OCI-LY1 (cell line): ENCODE measurements at regions not wholly inside any gene's neighbourhood (a gene's known extent, or its start where the extent isn't known, plus 50 kb on each side); places are given as distances from the start of the nearest gene placed in this dataset.

Experiments used
- H2AFZ ChIP-seq: fragments of 200-600 bp; sonication (generic), shearing (Covaris generic); 2 replicates; pipeline ENCODE4 v1.6.0; 2014; ENCODE audit warnings: antibody characterized with exemption, mild to moderate bottlenecking, low read length
- H3F3A ChIP-seq: fragments of 200-600 bp; sonication (generic), shearing (Covaris generic); 2 replicates; pipeline ENCODE4 v1.6.0; 2014; ENCODE audit warnings: mild to moderate bottlenecking, antibody characterized with exemption, low read length, moderate library complexity; ENCODE audit not compliant: insufficient read depth
- H3K27ac ChIP-seq: fragments of 200-600 bp; sonication (generic); 2 replicates; pipeline ENCODE4 v1.5.1; 2014; ENCODE audit warnings: low read length, mixed run types, mild to moderate bottlenecking, low read depth; ENCODE audit not compliant: poor library complexity, severe bottlenecking
- H3K27me3 ChIP-seq: fragments of 200-600 bp; sonication (generic); 2 replicates; pipeline ENCODE4 v1.6.0; 2014; ENCODE audit warnings: antibody characterized with exemption, mild to moderate bottlenecking, low read length, moderate library complexity; ENCODE audit not compliant: insufficient read depth
- H3K36me3 ChIP-seq: fragments of 200-600 bp; sonication (generic); 2 replicates; pipeline ENCODE4 v1.6.1; 2014; ENCODE audit warnings: mild to moderate bottlenecking, antibody characterized with exemption, low read length, moderate library complexity, mixed read lengths; ENCODE audit not compliant: insufficient read depth
- H3K4me1 ChIP-seq: fragments of 200-600 bp; sonication (generic); 2 replicates; pipeline ENCODE4 v1.5.1; 2014; ENCODE audit warnings: mild to moderate bottlenecking, low read length, moderate library complexity; ENCODE audit not compliant: insufficient read depth, severe bottlenecking
- H3K4me2 ChIP-seq: fragments of 200-600 bp; sonication (generic), shearing (Covaris generic); 2 replicates; pipeline ENCODE4 v1.6.1; 2014; ENCODE audit warnings: low read length
- H3K4me3 ChIP-seq: fragments of 200-600 bp; sonication (generic); 2 replicates; pipeline ENCODE4 v1.5.1; 2014; ENCODE audit warnings: low read length, low read depth, mild to moderate bottlenecking, mixed read lengths; ENCODE audit not compliant: poor library complexity, severe bottlenecking
- H3K79me2 ChIP-seq: fragments of 200-600 bp; shearing (Covaris generic); 2 replicates; pipeline ENCODE4 v1.6.1; 2016; ENCODE audit warnings: mixed run types, low read length, mixed read lengths; ENCODE audit not compliant: insufficient read depth
- H3K9ac ChIP-seq: fragments of 200-600 bp; sonication (generic), shearing (Covaris generic); 2 replicates; pipeline ENCODE4 v1.6.1; 2014; ENCODE audit warnings: mild to moderate bottlenecking, low read length, mixed read lengths
- H3K9me2 ChIP-seq: fragments of 200-600 bp; sonication (generic), shearing (Covaris generic); 2 replicates; pipeline ENCODE4 v1.6.1; 2014; ENCODE audit warnings: low read depth, mild to moderate bottlenecking, low read length, mixed read lengths
- H3K9me3 ChIP-seq: fragments of 200-600 bp; shearing (Covaris generic); 2 replicates; pipeline ENCODE4 v1.6.1; 2014; ENCODE audit warnings: low read length, mixed read lengths
- H4K20me1 ChIP-seq: fragments of 200-600 bp; sonication (generic), shearing (Covaris generic); 2 replicates; pipeline ENCODE4 v1.6.0; 2016; ENCODE audit warnings: mild to moderate bottlenecking, low read length; ENCODE audit not compliant: insufficient read depth
- CTCF ChIP-seq: fragments of 200-600 bp; sonication (generic), shearing (Covaris generic); IDR thresholded peaks from 2 replicates; pipeline ENCODE4 v1.5.1; 2017; ENCODE audit warnings: mild to moderate bottlenecking, antibody characterized with exemption, low read length, moderate library complexity, mixed read lengths
- EZH2 ChIP-seq: fragments of 200-600 bp; sonication (generic), shearing (Covaris generic); IDR thresholded peaks from 2 replicates; pipeline ENCODE4 v1.8.0; 2017; ENCODE audit warnings: borderline replicate concordance, mixed run types, mild to moderate bottlenecking, antibody characterized with exemption, low read length, moderate library complexity, mixed read lengths

GRCh38 chr6:134452906-134453305 is 135.0 kb upstream of the SGK1 start:
- no peaks in the 10 kb centered on the region for H4K20me1 ChIP-seq
- H2AFZ ChIP-seq: no peak overlapping the region
- H3K4me2 ChIP-seq: no peak overlapping the region
- H3K27me3 ChIP-seq: no peaks in the 10 kb centered on the region
- no peak overlapping the region for H3K4me3 ChIP-seq
- H3K9me2 ChIP-seq: no peaks in the 10 kb centered on the region
- no peaks in the 10 kb centered on the region for H3K4me1 ChIP-seq
- H3K9ac ChIP-seq: no peak overlapping the region
- H3K79me2 ChIP-seq: no peaks in the 10 kb centered on the region
- H3F3A ChIP-seq: no peaks in the 10 kb centered on the region
- H3K9me3 ChIP-seq: no peaks in the 10 kb centered on the region
- H3K36me3 ChIP-seq: no peaks in the 10 kb centered on the region
- H3K27ac ChIP-seq: no peak overlapping the region
- TF ChIP-seq EZH2: no peak
- no peak for TF ChIP-seq CTCF

GRCh38 chr6:134451529-134451928 is 133.6 kb upstream of the SGK1 start:
- no peaks in the 10 kb centered on the region for H3K9me2 ChIP-seq
- no peak overlapping the region for H3K4me2 ChIP-seq
- H2AFZ ChIP-seq: no peak overlapping the region
- H3K79me2 ChIP-seq: no peaks in the 10 kb centered on the region
- no peak overlapping the region for H3K9ac ChIP-seq
- no peaks in the 10 kb centered on the region for H4K20me1 ChIP-seq
- no peaks in the 10 kb centered on the region for H3K36me3 ChIP-seq
- no peaks in the 10 kb centered on the region for H3F3A ChIP-seq
- H3K4me3 ChIP-seq: no peak overlapping the region
- no peak for TF ChIP-seq EZH2
- TF ChIP-seq CTCF: no peak
- no peaks in the 10 kb centered on the region for H3K9me3 ChIP-seq
- no peaks in the 10 kb centered on the region for H3K4me1 ChIP-seq
- H3K27me3 ChIP-seq: no peaks in the 10 kb centered on the region
- no peak overlapping the region for H3K27ac ChIP-seq

- Histone ChIP-seq H3K9me2 (no peaks in the 10 kb centered on the region), H3K4me2 (no peak overlapping the region), H3K4me1 (no peaks in the 10 kb centered on the region), H3K9me3 (no peaks in the 10 kb centered on the region), H3F3A (no peaks in the 10 kb centered on the region), H3K79me2 (no peaks in the 10 kb centered on the region), H3K4me3 (no peak overlapping the region), H3K9ac (no peak overlapping the region), H2AFZ (no peak overlapping the region), H3K27me3 (no peaks in the 10 kb centered on the region), H3K27ac (no peak overlapping the region), H3K36me3 (no peaks in the 10 kb centered on the region), H4K20me1 (no peaks in the 10 kb centered on the region)
- TF ChIP-seq CTCF (no peak), EZH2 (no peak)
Observed at GRCh38 chr6:134449781-134450180, 131.9 kb upstream of the SGK1 start.
